Thyroid gland (tissue), 4 donors: ENCODE measurements at regions not wholly inside any gene's neighbourhood (a gene's known extent, or its start where the extent isn't known, plus 50 kb on each side); places are given as distances from the start of the nearest gene placed in this dataset.

Source experiments
- DNase-seq, 2 donors: peaks; one replicate each; pipeline ENCODE4 v3.0.0-alpha.2; 2019
- H3K27ac ChIP-seq, 3 donors: fragments of 200-600 bp; sonication (generic); 1 replicate in 2 of 3; 2 replicates in 1 of 3; pipeline ENCODE4 v1.5.1; 2016 to 2019; ENCODE audit warnings: mild to moderate bottlenecking in 1 of 3, moderate library complexity in 1 of 3
- H3K27me3 ChIP-seq: fragments of 200-600 bp; sonication (generic); one replicate; pipeline ENCODE4 v1.5.1; 2019
- H3K36me3 ChIP-seq, 2 donors: fragments of 200-600 bp; sonication (generic); one replicate each; pipeline ENCODE4 v1.5.1; 2016 to 2019
- H3K4me1 ChIP-seq, 2 donors: fragments of 200-600 bp; sonication (generic); one replicate each; pipeline ENCODE4 v1.5.1; 2017 to 2019
- H3K4me3 ChIP-seq, 3 donors: fragments of 200-600 bp; sonication (generic); replicated peaks in 1 of 3; 1 replicate in 2 of 3; 2 replicates in 1 of 3; pipeline ENCODE4 v1.5.1; 2016; ENCODE audit warnings: mild to moderate bottlenecking in 1 of 3
- H3K9me3 ChIP-seq: fragments of 200-600 bp; sonication (generic); one replicate; pipeline ENCODE4 v1.5.1; 2017
- POLR2A ChIP-seq, 2 donors: fragments of 450-650 bp; IDR thresholded peaks; one replicate each; pipeline ENCODE4 v1.6.1; 2017; ENCODE audit warnings: antibody characterized with exemption in 2 of 2, mild to moderate bottlenecking in 2 of 2, moderate library complexity in 1 of 2
- WGBS, 2 donors: methylation state at CpG; one replicate each; pipeline ENCODE4 v1.1.5; 2017; 5-methylcytosine and 5-hydroxymethylcytosine counted together
- intact Hi-C: fragments of 100-400 bp; cut with DNase I; formaldehyde crosslinking; loops from one replicate; pipeline ENCODE4 v1.15.1; 2023
- TF ChIP-seq, protein P1 (sequence below), 6 experiments: fragments of 200-600 bp in 3 of 6; fragments of 450-650 bp in 3 of 6; sonication (generic) in 3 of 6; IDR thresholded peaks; one replicate each; pipeline ENCODE4 v1.5.1; 2016 to 2019; ENCODE audit warnings: antibody characterized with exemption in 6 of 6, mild to moderate bottlenecking in 2 of 6, inconsistent platforms in 1 of 6, moderate library complexity in 1 of 6

DNA sequence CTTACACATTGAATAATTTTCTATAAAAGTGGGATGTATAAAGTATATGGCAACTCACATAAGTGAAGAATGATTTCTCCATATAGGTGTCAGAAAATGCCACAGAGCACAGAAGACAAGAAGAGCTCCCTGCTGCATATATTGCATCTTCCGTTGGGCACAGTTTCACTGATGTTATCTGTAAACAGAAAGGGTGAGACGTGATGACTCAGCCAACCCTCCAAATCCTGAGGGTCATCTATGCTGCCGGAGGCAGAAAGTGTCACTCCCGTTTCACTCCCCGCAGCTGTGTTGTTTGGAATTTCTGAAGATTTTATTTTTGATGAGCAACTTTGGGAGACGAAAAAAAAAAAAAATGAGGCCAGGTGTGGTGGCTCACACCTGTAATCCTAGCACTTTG is 644.1 kb downstream of the C6orf118 start:
- H3K36me3 ChIP-seq = no peaks in the 10 kb centered on the region
- H3K27ac ChIP-seq = no peak overlapping the region
- no peak for DNase-seq
- WGBS, 2 donors = 87% methylated on average over 6 of the region's 6 CpGs
- intact Hi-C loops = no loop called here
- no peak overlapping the region for H3K4me3 ChIP-seq
- TF ChIP-seq, protein P1, sequence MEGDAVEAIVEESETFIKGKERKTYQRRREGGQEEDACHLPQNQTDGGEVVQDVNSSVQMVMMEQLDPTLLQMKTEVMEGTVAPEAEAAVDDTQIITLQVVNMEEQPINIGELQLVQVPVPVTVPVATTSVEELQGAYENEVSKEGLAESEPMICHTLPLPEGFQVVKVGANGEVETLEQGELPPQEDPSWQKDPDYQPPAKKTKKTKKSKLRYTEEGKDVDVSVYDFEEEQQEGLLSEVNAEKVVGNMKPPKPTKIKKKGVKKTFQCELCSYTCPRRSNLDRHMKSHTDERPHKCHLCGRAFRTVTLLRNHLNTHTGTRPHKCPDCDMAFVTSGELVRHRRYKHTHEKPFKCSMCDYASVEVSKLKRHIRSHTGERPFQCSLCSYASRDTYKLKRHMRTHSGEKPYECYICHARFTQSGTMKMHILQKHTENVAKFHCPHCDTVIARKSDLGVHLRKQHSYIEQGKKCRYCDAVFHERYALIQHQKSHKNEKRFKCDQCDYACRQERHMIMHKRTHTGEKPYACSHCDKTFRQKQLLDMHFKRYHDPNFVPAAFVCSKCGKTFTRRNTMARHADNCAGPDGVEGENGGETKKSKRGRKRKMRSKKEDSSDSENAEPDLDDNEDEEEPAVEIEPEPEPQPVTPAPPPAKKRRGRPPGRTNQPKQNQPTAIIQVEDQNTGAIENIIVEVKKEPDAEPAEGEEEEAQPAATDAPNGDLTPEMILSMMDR (IDR thresholded peaks at IDR 0.05) = no peak
- TF ChIP-seq POLR2A (IDR thresholded peaks at IDR 0.05) = no peak
- no peaks in the 10 kb centered on the region for H3K27me3 ChIP-seq
- H3K4me1 ChIP-seq = no peaks in the 10 kb centered on the region
- no peaks in the 10 kb centered on the region for H3K9me3 ChIP-seq

DNA sequence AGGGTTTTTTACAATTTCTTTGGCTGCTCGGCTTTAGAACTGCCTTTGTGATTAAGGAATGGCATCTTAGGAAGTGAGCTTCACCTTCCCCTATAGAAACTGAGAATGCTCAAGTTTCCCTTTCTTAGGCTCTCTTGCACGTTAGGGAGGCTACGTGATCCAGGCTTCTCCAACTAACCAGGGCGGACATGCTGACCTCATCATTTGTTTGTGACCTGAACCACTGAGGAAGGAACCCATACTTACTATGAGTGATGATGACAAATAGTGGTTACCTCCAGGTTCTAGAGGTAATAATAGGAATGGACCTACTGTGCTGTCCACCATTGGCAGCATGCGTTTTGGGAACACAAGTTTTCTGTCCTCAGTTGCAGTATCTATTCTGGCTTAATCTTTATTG is 645.8 kb downstream of the C6orf118 start:
- H3K4me1 ChIP-seq = no peaks in the 10 kb centered on the region
- 87 to 90% methylated on average over 5 of the region's 5 CpGs for WGBS, 2 donors
- H3K9me3 ChIP-seq = no peaks in the 10 kb centered on the region
- H3K36me3 ChIP-seq = no peaks in the 10 kb centered on the region
- no peak for TF ChIP-seq POLR2A (IDR thresholded peaks at IDR 0.05)
- TF ChIP-seq, protein P1 (IDR thresholded peaks at IDR 0.05) = no peak
- H3K4me3 ChIP-seq = no peak overlapping the region
- H3K27me3 ChIP-seq = no peaks in the 10 kb centered on the region
- intact Hi-C loops = no loop called here
- H3K27ac ChIP-seq = no peak overlapping the region
- DNase-seq = no peak

DNA sequence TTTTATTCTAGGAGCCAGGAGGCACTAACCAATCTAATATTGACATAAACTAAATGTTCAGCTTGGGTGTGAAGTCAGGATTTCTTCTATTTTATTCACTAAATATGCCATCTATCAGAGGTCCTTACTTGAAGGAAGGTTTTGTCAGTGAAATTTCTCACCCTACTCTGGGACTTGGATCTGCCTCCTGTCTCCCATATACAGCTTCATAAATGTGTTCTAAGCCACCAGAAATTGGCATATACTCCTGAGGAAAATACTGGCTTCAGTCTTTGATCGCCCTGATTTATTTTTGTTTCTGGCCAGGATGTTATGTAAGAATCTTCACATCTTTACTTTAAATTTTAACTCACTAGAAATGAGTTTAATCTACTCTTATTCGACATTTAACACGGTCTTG is 647.7 kb downstream of the C6orf118 start:
- Histone ChIP-seq H3K9me3 (no peaks in the 10 kb centered on the region), H3K4me3 (no peak overlapping the region), H3K4me1 (no peaks in the 10 kb centered on the region), H3K27me3 (no peaks in the 10 kb centered on the region), H3K36me3 (no peaks in the 10 kb centered on the region), H3K27ac (no peak overlapping the region)
- TF ChIP-seq, protein P1 (IDR thresholded peaks at IDR 0.05) = no peak
- no peak for TF ChIP-seq POLR2A (IDR thresholded peaks at IDR 0.05)
- 86 to 90% methylated on average over 3 of the region's 3 CpGs for WGBS, 2 donors
- no peak for DNase-seq
- intact Hi-C loops = no loop called here

DNA sequence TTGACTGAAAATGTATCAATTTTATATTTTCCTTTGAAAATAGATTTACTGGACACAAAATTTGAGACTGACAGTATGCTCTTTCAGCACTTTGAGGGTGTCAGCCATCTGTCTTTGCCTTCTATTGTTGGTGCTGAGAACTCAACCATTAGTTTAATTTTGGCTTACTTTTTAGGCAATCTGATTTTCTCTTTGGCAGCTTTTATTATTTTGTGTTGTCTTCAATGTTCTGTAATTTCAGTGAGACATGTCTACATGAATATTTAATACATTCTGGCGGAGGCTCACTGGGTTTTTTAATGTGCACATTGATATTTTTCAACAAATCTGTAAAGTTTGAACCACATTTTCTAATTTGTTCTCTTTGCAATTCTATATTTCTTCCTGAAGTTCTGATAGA is 648.6 kb downstream of the C6orf118 start:
- WGBS, 2 donors = 79 to 98% methylated on average over 1 of the region's 1 CpG
- TF ChIP-seq, protein P1 (IDR thresholded peaks at IDR 0.05) = no peak
- TF ChIP-seq POLR2A (IDR thresholded peaks at IDR 0.05) = no peak
- no peaks in the 10 kb centered on the region for H3K4me1 ChIP-seq

DNA sequence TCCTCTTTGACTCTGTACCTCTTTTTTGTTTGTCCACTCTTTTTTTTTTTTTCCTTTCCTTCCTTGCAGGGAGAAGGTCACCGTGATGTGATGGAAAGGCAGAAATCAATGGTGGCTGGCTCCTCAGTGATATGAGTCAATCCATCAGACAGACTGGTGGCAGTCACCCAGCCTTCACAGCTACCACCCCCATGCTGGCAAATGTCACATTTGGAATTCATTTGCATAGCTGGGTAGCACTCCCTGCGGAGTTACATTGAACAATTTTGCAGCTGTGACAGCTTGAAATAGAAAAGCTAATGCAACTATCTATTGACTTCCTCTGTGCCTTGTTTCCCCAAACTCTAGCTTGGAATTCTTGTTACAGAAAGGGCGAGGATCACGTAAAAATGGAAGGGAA is 668.4 kb downstream of the C6orf118 start:
- WGBS, 2 donors = 79 to 82% methylated on average over 4 of the region's 4 CpGs
- Histone ChIP-seq H3K9me3 (no peaks in the 10 kb centered on the region), H3K36me3 (no peaks in the 10 kb centered on the region), H3K27me3 (no peaks in the 10 kb centered on the region), H3K4me1 (no peaks in the 10 kb centered on the region), H3K27ac (no peak overlapping the region), H3K4me3 (no peak overlapping the region)
- no peak for TF ChIP-seq POLR2A (IDR thresholded peaks at IDR 0.05)
- TF ChIP-seq, protein P1 (IDR thresholded peaks at IDR 0.05) = no peak
- intact Hi-C loops = no loop called here
- no peak for DNase-seq

More for the DNA sequence above, 648.6 kb downstream of the C6orf118 start:
- Histone ChIP-seq H3K4me3 (no peak overlapping the region), H3K27me3 (no peaks in the 10 kb centered on the region), H3K27ac (no peak overlapping the region), H3K9me3 (no peaks in the 10 kb centered on the region), H3K36me3 (no peaks in the 10 kb centered on the region)
- intact Hi-C loops = no loop called here
- DNase-seq = no peak
